WI38 (cell line): ENCODE measurements at regions not wholly inside any gene's neighbourhood (a gene's known extent, or its start where the extent isn't known, plus 50 kb on each side); places are given as distances from the start of the nearest gene placed in this dataset.

ENCODE experiments used
- H3K4me3 ChIP-seq: 2 replicates; pipeline ENCODE4 v1.5.1; 2011; ENCODE audit warnings: low read depth, mild to moderate bottlenecking, control low read depth, low read length
- TF ChIP-seq, protein P1 (sequence below): IDR thresholded peaks from 2 replicates; pipeline ENCODE4 v1.5.1; 2012; ENCODE audit warnings: low read depth, mild to moderate bottlenecking, control low read depth, low read length

- H3K4me3 ChIP-seq: no peak overlapping the region
- TF ChIP-seq, protein P1, sequence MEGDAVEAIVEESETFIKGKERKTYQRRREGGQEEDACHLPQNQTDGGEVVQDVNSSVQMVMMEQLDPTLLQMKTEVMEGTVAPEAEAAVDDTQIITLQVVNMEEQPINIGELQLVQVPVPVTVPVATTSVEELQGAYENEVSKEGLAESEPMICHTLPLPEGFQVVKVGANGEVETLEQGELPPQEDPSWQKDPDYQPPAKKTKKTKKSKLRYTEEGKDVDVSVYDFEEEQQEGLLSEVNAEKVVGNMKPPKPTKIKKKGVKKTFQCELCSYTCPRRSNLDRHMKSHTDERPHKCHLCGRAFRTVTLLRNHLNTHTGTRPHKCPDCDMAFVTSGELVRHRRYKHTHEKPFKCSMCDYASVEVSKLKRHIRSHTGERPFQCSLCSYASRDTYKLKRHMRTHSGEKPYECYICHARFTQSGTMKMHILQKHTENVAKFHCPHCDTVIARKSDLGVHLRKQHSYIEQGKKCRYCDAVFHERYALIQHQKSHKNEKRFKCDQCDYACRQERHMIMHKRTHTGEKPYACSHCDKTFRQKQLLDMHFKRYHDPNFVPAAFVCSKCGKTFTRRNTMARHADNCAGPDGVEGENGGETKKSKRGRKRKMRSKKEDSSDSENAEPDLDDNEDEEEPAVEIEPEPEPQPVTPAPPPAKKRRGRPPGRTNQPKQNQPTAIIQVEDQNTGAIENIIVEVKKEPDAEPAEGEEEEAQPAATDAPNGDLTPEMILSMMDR: no peak
Measured at GRCh38 chr11:69572233-69572860, 68.6 kb upstream of the CCND1 start.

DNA sequence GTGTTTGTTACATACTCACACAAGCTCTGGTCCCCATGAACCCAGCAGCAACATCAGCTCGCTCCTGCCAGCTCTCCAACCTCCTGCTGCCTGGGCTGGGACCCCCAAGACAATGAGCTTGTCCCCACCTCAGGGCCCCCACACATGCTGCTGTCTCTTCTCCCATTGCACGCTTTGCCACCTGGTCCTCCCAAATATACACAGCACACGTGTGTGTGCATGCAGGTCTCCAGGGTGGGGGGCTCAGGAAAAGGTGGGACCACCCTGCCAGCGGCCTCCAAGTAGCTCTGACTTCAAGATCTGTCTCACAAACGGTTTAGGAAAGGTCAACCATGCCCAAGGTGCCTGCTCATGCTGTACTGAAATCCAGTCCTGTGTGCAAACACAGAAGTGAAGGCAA lies 68.1 kb upstream of the CCND1 start:
- H3K4me3 ChIP-seq: no peak overlapping the region
- TF ChIP-seq, protein P1: no peak

DNA sequence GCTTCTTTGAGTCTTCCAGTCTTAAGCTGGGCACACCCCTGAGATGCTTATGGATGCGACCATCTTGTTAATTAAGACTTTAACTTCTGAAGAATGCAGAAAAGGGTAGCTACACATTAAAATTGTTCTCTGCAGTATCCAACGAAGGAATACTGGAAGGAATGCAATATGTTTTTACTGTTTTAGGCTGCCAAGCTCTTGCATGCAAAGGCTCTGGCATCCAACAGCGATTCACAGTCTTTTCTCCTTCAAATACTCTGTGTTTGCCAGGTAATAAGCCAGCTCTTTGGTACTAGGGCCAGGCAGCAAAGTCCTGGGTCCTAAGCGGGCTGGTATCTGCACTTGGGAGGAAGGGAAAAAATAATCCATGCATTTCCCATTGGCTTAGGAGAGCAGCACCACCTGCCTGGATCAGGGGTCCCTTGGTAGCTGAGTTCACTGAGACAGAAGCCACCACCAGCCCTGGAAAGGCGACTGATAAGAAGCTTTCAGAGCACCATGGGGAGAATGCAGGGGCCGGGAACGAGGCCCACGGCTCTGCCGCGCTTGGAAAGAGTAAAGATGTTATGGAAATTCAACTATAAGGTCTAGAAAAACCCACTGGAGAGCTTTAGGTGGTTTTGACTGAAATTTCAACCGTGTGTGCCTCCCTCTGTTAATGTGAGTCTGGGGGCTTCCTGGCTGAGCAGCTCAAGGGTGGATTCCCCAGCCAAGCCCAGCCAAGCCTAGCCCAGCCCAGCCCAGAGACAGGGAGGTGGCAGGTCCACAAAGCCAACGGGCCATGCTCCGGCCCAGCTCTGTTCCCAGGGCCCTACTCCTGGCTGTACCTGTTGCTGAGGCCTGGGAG lies 67.0 kb upstream of the CCND1 start:
- TF ChIP-seq, protein P1: no peak
- no peak overlapping the region for H3K4me3 ChIP-seq

DNA sequence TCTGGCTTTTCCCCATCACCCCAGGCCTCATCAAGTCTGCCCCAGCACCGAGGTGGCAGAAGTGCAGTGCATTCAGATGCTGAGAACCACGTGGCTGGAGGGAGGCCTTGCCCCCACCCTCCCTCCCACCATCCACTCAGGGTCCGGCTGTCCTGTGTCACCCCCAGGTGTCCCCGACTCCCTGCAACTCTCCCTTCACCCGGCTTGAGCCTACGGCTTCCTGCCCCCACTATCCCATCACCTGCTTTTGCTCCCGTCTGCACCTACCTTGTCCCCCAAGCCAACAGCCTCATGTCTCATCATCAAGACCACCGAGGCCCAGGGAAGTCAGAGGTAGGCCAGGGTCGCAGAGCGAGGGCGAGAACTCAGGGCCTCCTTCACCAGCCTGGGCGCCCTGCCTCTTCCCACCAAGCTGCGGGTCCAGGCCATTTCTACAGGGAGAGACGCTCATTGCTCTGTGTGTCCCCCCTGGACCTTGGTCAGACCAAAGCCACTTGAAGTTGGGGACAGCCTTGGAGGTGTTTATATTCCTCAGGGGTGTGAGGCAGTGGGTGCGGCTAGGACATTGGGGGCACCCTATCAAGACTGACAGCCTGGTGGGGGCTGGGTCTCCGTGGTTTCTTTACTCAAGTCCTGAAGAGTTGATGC lies 66.2 kb upstream of the CCND1 start:
- H3K4me3 ChIP-seq: no peak overlapping the region
- TF ChIP-seq, protein P1: no peak

GRCh38 chr11:69575296-69576068 lies 65.5 kb upstream of the CCND1 start:
- H3K4me3 ChIP-seq: no peak overlapping the region
- TF ChIP-seq, protein P1: no peak

- no peak overlapping the region for H3K4me3 ChIP-seq
- TF ChIP-seq, protein P1: no peak
Measured at GRCh38 chr11:69576069-69576782, 64.7 kb upstream of the CCND1 start.
